ENCODE measurements at regions not wholly inside any gene's neighbourhood (a gene's known extent, or its start where the extent isn't known, plus 50 kb on each side); places are given as distances from the start of the nearest gene placed in this dataset.
"Not testable (repeated sequence)": the region's sequence is repeated elsewhere in the genome, so short reads cannot be mapped to it uniquely, and the experiment has no call there.

GRCh38 chr14:56005191-56006053, 112.8 kb upstream of the PELI2 start:
- Mint-ChIP-seq H3K9me3 (ENCODE audit: low read depth) (peaks cover 3% of the 10 kb centered on the region), H3K4me3 (no peak overlapping the region), H3K27ac (no peak overlapping the region), H3K27me3 (peaks cover 49% of the 10 kb centered on the region), H3K4me1 (peaks cover 34% of the 10 kb centered on the region), H3K36me3 (ENCODE audit: low read depth) (no peaks in the 10 kb centered on the region)
- DNase-seq (no peak), ATAC-seq (no peak)
- intact Hi-C loops (cut with DNase I, micrococcal nuclease) = loop anchor here in 1 of 2 experiments (2.0 kb wide), 1 partner anchor 113 kb away; the partner anchor contains the start of gene PELI2
- ChIA-PET CTCF (no interaction called here), POLR2A (no interaction called here)

GRCh38 chr14:56007491-56007890, 110.7 kb upstream of the PELI2 start:
- ATAC-seq; H3K27ac Mint-ChIP-seq; CTCF ChIA-PET; POLR2A ChIA-PET; H3K9me3 Mint-ChIP-seq (ENCODE audit: low read depth); DNase-seq; H3K4me3 Mint-ChIP-seq; H3K36me3 Mint-ChIP-seq (ENCODE audit: low read depth); intact Hi-C loops (cut with DNase I, micrococcal nuclease): not testable (repeated sequence)
- peaks cover 44% of the 10 kb centered on the region for H3K27me3 Mint-ChIP-seq
- H3K4me1 Mint-ChIP-seq = peaks cover 28% of the 10 kb centered on the region

- POLR2A ChIA-PET = no interaction called here
- CTCF ChIA-PET = no interaction called here
- intact Hi-C loops (cut with DNase I, micrococcal nuclease) = no loop called here
- Mint-ChIP-seq H3K27ac (no peak overlapping the region), H3K9me3 (ENCODE audit: low read depth) (peaks cover 3% of the 10 kb centered on the region), H3K4me3 (no peak overlapping the region), H3K36me3 (ENCODE audit: low read depth) (no peaks in the 10 kb centered on the region), H3K27me3 (peaks cover 48% of the 10 kb centered on the region), H3K4me1 (peaks cover 22% of the 10 kb centered on the region)
- ATAC-seq = no peak
- DNase-seq = no peak
Observed at GRCh38 chr14:56008150-56008549, 110.1 kb upstream of the PELI2 start.

- intact Hi-C loops (cut with DNase I, micrococcal nuclease); H3K27ac Mint-ChIP-seq; DNase-seq; ATAC-seq; H3K4me3 Mint-ChIP-seq; H3K9me3 Mint-ChIP-seq (ENCODE audit: low read depth); POLR2A ChIA-PET; H3K36me3 Mint-ChIP-seq (ENCODE audit: low read depth); CTCF ChIA-PET: not testable (repeated sequence)
- Mint-ChIP-seq H3K4me1 (peaks cover 17% of the 10 kb centered on the region), H3K27me3 (peaks cover 50% of the 10 kb centered on the region)
Observed at GRCh38 chr14:56008661-56009060, 109.5 kb upstream of the PELI2 start.

GRCh38 chr14:56023661-56024081, 94.5 kb upstream of the PELI2 start:
- CTCF ChIA-PET = interaction anchor here (1.0 kb wide), 1 partner anchor 22 kb away, joined by 3 read pairs; no protein-coding TSS in a partner anchor
- ATAC-seq (no peak), DNase-seq (no peak)
- no peaks in the 10 kb centered on the region for H3K36me3 Mint-ChIP-seq (ENCODE audit: low read depth)
- H3K27me3 Mint-ChIP-seq = peaks cover 14% of the 10 kb centered on the region
- intact Hi-C loops (cut with DNase I, micrococcal nuclease) = no loop called here
- POLR2A ChIA-PET = no interaction called here
- no peak overlapping the region for H3K27ac Mint-ChIP-seq
- H3K9me3 Mint-ChIP-seq (ENCODE audit: low read depth) = no peaks in the 10 kb centered on the region
- no peaks in the 10 kb centered on the region for H3K4me1 Mint-ChIP-seq
- no peak overlapping the region for H3K4me3 Mint-ChIP-seq

GRCh38 chr14:56025191-56025590, 93.0 kb upstream of the PELI2 start:
- H3K27ac Mint-ChIP-seq = no peak overlapping the region
- DNase-seq = no peak
- H3K36me3 Mint-ChIP-seq (ENCODE audit: low read depth) = no peaks in the 10 kb centered on the region
- H3K4me3 Mint-ChIP-seq = no peak overlapping the region
- no peaks in the 10 kb centered on the region for H3K4me1 Mint-ChIP-seq
- H3K9me3 Mint-ChIP-seq (ENCODE audit: low read depth) = no peaks in the 10 kb centered on the region
- H3K27me3 Mint-ChIP-seq = peaks cover 23% of the 10 kb centered on the region
- no peak for ATAC-seq
- ChIA-PET POLR2A (no interaction called here), CTCF (no interaction called here)
- intact Hi-C loops (cut with DNase I, micrococcal nuclease) = no loop called here

- Mint-ChIP-seq H3K27me3 (peaks cover 29% of the 10 kb centered on the region), H3K27ac (no peak overlapping the region), H3K4me3 (no peak overlapping the region), H3K9me3 (ENCODE audit: low read depth) (no peaks in the 10 kb centered on the region), H3K36me3 (ENCODE audit: low read depth) (no peaks in the 10 kb centered on the region), H3K4me1 (no peaks in the 10 kb centered on the region)
- intact Hi-C loops (cut with DNase I, micrococcal nuclease) = no loop called here
- ChIA-PET POLR2A (no interaction called here), CTCF (no interaction called here)
- DNase-seq = no peak
- ATAC-seq = no peak
Observed at GRCh38 chr14:56026506-56026905, 91.7 kb upstream of the PELI2 start.

- Mint-ChIP-seq H3K27me3 (peaks cover 31% of the 10 kb centered on the region), H3K36me3 (ENCODE audit: low read depth) (no peaks in the 10 kb centered on the region), H3K4me3 (no peak overlapping the region), H3K27ac (no peak overlapping the region), H3K4me1 (no peaks in the 10 kb centered on the region), H3K9me3 (ENCODE audit: low read depth) (no peaks in the 10 kb centered on the region)
- CTCF ChIA-PET = interaction anchor here (0.5 kb wide), 1 partner anchor 316 kb away, joined by 3 read pairs; no protein-coding TSS in a partner anchor
- intact Hi-C loops (cut with DNase I, micrococcal nuclease) = no loop called here
- DNase-seq (no peak), ATAC-seq (no peak)
- POLR2A ChIA-PET = no interaction called here
Observed at GRCh38 chr14:56027421-56027820, 90.8 kb upstream of the PELI2 start.

GRCh38 chr14:56027916-56028712, 90.1 kb upstream of the PELI2 start:
- H3K27ac Mint-ChIP-seq = no peak overlapping the region
- no peaks in the 10 kb centered on the region for H3K36me3 Mint-ChIP-seq (ENCODE audit: low read depth)
- ChIA-PET POLR2A (no interaction called here), CTCF (interaction anchor here (0.5 kb wide), 1 partner anchor 315 kb away, joined by 3 read pairs; no protein-coding TSS in a partner anchor)
- intact Hi-C loops (cut with DNase I, micrococcal nuclease) = no loop called here
- no peak for ATAC-seq
- no peaks in the 10 kb centered on the region for H3K4me1 Mint-ChIP-seq
- H3K4me3 Mint-ChIP-seq = no peak overlapping the region
- no peaks in the 10 kb centered on the region for H3K9me3 Mint-ChIP-seq (ENCODE audit: low read depth)
- H3K27me3 Mint-ChIP-seq = peaks cover 32% of the 10 kb centered on the region
- DNase-seq = no peak

- intact Hi-C loops (cut with DNase I, micrococcal nuclease) = no loop called here
- no peak overlapping the region for H3K4me3 Mint-ChIP-seq
- no peak overlapping the region for H3K27ac Mint-ChIP-seq
- no peaks in the 10 kb centered on the region for H3K4me1 Mint-ChIP-seq
- POLR2A ChIA-PET = no interaction called here
- no peak for DNase-seq
- CTCF ChIA-PET = interaction anchor here (1.0 to 1.9 kb wide), 2 partner anchors 10 to 26 kb away, joined by 3 to 6 read pairs; no protein-coding TSS in a partner anchor
- no peak for ATAC-seq
- H3K27me3 Mint-ChIP-seq = peaks cover 6% of the 10 kb centered on the region
- H3K36me3 Mint-ChIP-seq (ENCODE audit: low read depth) = no peaks in the 10 kb centered on the region
- H3K9me3 Mint-ChIP-seq (ENCODE audit: low read depth) = no peaks in the 10 kb centered on the region
Observed at GRCh38 chr14:56036353-56036752, 81.9 kb upstream of the PELI2 start.

- Mint-ChIP-seq H3K4me3 (no peak overlapping the region), H3K4me1 (no peaks in the 10 kb centered on the region), H3K27ac (no peak overlapping the region), H3K9me3 (ENCODE audit: low read depth) (no peaks in the 10 kb centered on the region), H3K27me3 (peaks cover 5% of the 10 kb centered on the region), H3K36me3 (ENCODE audit: low read depth) (no peaks in the 10 kb centered on the region)
- ATAC-seq (no peak), DNase-seq (no peak)
- CTCF ChIA-PET = no interaction called here
- POLR2A ChIA-PET = no interaction called here
- intact Hi-C loops (cut with DNase I, micrococcal nuclease) = no loop called here
Observed at GRCh38 chr14:56040121-56040520, 78.1 kb upstream of the PELI2 start.

GRCh38 chr14:56044196-56044595, 74.0 kb upstream of the PELI2 start:
- H3K27me3 Mint-ChIP-seq = peaks cover 6% of the 10 kb centered on the region
- ATAC-seq = no peak

More at GRCh38 chr14:56044196-56044595, 74.0 kb upstream of the PELI2 start:
- Mint-ChIP-seq H3K4me3 (no peak overlapping the region), H3K9me3 (ENCODE audit: low read depth) (no peaks in the 10 kb centered on the region), H3K27ac (no peak overlapping the region), H3K36me3 (ENCODE audit: low read depth) (no peaks in the 10 kb centered on the region), H3K4me1 (no peaks in the 10 kb centered on the region)
- intact Hi-C loops (cut with DNase I, micrococcal nuclease) = no loop called here
- DNase-seq = no peak
- ChIA-PET CTCF (no interaction called here), POLR2A (no interaction called here)
